ENCODE measurements at regions not wholly inside any gene's neighbourhood (a gene's known extent, or its start where the extent isn't known, plus 50 kb on each side); places are given as distances from the start of the nearest gene placed in this dataset.
A peak's percentile ranks its signal among the peaks of the same experiment; 100 is the strongest.

GRCh38 chr2:239864247-239865058 lies 160.7 kb downstream of the NDUFA10 start:
- no peak for DNase-seq

GRCh38 chr2:239862613-239863012 lies 162.5 kb downstream of the NDUFA10 start:
- DNase-seq, result no peak

- no peak for DNase-seq
These were observed 167.0 kb downstream of the NDUFA10 start for GRCh38 chr2:239858179-239858578.

DNA sequence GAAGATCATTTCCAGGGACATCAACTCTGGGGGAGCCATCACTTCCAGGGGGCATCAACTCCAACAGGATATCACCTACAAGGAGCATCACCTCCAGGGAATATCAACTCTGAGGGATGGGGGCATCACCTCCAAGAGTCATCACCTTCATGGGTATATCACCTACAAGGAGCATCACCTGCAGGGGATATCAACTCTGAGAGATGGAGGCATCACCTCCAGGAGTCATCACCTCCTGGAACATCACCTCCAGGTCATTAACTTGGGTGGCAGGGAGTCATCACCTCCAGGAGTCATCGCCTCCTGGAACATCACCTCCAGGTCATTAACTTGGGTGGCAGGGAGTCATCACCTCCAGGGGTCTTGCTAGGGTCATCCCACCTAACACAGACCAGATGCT lies 167.6 kb downstream of the NDUFA10 start:
- no peak for DNase-seq

- no peak for DNase-seq
These were observed 168.4 kb downstream of the NDUFA10 start for GRCh38 chr2:239856620-239857285.

DNA sequence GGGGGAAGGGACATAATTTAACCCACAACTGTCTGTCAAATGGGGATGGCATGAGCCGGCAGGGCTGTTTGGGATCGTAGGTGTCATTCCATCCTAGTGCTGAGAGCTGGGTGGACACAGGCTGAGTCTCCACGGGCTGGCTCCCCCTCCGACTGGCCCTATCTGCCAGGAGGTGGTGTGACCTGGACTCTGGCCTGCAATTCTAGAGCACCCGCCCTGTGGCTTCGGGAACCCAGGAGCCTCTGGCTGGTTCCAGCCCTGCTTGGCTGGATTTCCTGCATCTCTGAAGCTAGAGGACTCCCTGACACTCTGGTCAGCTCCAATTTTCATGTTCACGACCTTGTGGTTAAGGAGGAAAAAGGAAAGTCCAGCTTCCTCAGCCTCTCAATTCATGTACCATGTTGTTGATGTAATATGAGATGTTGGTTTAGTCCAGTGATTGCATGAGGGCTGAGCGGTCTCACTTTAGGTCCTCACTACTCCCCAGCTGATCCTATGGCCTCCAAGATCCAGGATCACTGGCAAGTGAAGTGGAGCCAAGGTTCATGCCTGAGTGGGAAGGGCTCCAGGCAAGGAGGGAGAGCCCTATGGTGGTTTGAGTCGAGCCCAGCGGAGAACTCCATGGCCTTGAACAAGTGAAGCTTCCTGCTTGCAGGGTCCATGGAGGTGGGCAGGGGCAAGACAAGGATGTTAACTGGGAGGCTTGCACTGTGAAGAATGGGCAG lies 169.1 kb downstream of the NDUFA10 start:
- no peak for DNase-seq

DNA sequence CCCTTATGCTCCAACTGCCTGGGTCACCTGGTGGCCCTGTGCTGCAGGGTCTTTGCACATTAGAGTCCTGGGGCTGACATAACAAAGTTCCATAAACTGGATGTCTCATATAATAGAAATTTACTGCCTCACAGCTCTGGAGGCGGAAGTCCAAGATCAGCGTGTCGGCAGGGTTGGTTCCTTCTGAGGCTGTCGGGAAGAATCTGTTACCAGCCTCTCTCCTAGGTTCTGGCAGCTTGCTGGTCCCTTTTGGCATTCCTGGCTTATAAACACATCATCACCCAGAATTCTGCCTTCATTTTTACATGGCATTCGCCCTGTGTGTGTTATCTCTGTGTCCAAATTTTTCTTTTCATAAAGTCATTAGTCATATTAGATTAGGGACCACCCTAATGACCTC lies 170.5 kb downstream of the NDUFA10 start:
- DNase-seq, result no peak

GRCh38 chr2:239853706-239854327 lies 171.3 kb downstream of the NDUFA10 start:
- no peak for DNase-seq

DNA sequence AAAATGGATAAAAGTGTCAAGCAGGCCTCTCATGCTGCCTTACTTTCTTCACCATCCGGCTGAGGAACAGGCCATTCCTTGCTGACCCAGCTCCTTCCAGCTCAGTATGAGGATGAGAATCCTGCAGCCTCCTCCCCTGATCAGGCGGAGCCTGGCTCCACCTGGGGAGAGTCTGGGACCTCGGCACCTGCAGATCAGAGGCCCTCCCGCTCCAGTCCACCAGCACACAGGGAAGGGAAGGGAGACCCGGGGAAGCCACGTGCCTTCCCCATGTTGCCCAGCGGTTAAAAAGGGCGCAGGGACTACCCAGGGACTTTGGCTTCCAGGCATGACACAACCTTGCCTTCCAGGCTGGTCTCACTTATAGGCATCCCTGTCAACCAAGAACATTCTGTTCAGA lies 172.0 kb downstream of the NDUFA10 start:
- DNase-seq, result no peak

GRCh38 chr2:239852272-239852671 lies 172.9 kb downstream of the NDUFA10 start:
- DNase-seq, result no peak

DNA sequence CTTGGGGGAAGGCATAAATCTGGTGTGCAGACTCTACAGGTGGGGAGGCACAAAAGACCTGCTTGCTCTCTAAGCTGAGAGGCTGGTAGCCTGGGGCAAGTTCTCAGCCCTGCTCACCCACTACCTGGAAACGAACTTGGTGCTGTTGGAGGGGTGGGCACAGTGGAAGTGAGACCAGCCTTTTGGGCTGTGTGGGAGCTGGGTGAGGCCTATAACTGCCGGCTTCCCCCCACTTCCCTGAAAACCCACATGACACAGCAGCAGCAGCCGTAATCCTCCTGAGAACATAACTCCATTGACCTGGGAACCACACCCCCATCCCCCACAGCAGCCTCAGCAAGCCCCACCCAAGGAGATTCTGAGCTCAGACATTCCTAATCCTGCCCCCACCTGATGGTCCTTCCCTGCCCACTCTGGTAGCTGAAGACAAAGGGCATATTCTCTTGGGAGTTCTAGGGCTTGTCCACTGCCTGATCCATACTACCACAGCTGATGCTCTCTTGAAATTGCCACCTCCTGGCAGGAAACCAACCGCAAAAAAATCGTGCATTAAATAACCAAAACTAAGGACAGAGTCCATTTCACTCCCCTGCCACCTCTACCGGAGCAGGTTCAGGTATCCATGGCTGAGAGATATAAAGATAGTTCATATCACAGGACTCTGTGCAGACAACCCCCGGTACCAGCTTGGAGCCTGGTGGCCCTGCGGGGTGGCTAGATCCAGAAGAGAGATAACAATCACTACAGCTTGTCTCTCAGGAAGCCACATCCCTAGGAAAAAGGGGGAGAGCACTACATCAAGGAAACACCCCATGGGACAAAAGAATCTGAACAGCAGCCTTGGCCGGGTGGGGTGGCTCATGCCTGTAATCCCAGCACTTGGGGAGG lies 178.1 kb downstream of the NDUFA10 start:
- DNase-seq, result no peak

DNA sequence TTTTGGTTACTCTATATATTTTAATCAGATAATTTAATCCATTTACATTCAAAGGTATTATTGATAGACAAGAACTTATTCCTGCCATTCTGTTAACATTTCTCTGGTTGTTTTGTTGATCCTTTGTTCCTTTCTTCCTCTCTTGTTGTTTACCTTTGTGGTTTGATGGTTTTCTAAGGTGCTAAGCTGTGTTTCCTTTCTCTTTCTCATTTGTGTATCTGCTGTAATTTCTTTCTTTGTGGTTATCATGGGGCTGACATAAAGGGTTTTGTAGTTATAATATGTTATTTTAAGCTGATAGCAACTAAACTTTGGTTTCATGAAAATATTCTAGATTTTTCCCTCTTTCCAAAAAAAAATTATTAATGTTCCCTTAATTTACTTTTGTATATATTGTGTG lies 179.2 kb downstream of the NDUFA10 start:
- DNase-seq, result no peak

DNA sequence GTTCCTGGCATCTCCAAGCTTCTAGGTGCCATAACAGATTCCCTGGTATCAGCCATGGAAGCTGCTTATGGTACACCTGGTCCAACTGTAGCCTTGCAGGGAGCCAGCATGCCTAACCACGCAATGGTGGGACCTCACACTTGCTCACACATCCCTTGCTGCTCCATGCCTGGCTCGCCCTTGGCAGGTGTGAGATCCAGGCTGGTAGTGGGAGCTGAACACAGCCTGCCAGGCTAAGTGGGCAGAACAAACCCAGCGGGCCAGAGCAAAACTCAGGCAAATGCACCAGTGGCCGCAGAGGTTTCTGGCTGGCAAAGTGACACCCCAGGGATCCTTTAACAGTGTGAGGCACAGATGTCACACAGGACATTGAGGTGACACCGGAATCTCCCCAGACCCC lies 185.8 kb downstream of the NDUFA10 start:
- DNase-seq, result no peak

DNA sequence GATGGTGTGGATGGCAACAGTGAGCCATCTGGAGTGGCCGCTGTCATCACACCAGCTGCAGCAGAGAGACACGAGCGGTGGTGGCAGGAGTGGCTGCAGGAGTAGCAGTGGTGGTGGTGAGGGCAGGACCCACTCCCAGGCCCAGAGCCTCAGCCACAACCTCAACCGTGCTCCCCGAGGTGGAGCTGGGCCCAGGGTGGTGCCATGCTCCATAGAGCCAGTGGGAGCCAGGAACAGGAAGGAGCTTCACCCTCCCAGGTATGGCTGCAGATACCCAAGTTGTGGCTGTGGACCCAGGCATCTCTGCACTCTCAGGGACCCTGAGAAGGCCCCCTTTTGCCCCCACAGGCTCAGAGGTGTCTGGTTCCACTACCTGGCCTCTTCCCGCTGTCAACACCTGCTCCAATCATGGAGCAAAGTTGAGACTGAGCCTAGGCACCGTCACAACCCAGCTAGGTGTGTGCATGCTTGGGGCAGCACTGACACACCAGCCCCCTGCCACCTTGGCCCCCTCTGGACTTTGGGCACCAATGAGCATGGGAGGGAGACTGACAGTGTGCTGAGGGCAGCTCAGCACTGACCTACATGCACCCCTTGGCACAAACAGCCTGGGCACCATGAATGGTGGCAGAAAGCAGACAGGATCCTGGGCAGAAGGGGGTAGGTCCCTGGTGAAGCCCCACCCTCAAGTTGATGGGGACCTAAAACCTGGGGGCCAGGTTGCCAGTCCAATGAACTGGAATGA lies 188.9 kb downstream of the NDUFA10 start:
- DNase-seq, result no peak

GRCh38 chr2:239835056-239835455 lies 190.1 kb downstream of the NDUFA10 start:
- DNase-seq, result no peak

- no peak for DNase-seq
These were observed 191.0 kb downstream of the NDUFA10 start for GRCh38 chr2:239834143-239834542.

DNA sequence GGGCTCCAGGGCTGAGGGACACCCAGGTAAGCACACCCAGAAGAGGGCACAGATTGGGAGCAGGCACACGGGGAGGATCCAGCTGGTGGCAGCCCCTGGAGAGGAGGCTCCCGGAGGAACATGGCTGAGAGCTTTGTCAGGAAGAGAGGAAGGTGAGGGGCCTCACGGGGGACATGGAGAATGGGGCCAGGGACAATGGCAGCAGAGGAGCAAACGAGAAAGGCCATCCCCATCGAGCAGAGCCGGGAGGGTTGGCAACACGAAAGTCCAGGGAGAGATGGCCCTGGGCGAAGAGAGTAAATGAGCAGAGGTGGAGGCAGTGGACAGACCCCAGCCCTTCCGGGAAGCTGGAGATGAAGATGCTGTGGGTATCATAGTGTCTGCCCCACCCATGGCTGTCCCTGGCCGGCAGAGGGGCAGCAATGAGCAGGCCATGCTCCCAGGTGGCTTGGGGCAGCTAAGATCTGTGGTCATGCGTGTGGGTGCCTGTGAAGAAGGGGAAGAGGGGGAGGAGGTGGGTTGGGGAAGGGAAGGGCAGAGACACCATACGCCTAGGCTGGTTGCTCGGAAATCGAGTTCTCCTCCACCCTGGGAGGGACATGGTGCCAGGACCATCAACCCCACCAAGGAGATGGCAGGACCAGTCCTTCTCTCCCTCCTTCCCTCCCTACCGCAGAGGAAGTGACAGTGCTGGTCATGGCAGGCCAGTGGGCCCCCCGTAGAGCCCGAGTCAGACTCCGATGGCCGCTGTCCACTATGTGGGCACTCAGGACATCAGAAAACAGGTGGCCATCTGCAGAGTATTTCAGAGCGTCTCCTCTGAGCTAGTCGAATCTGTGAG lies 191.7 kb downstream of the NDUFA10 start:
- no peak for DNase-seq

DNA sequence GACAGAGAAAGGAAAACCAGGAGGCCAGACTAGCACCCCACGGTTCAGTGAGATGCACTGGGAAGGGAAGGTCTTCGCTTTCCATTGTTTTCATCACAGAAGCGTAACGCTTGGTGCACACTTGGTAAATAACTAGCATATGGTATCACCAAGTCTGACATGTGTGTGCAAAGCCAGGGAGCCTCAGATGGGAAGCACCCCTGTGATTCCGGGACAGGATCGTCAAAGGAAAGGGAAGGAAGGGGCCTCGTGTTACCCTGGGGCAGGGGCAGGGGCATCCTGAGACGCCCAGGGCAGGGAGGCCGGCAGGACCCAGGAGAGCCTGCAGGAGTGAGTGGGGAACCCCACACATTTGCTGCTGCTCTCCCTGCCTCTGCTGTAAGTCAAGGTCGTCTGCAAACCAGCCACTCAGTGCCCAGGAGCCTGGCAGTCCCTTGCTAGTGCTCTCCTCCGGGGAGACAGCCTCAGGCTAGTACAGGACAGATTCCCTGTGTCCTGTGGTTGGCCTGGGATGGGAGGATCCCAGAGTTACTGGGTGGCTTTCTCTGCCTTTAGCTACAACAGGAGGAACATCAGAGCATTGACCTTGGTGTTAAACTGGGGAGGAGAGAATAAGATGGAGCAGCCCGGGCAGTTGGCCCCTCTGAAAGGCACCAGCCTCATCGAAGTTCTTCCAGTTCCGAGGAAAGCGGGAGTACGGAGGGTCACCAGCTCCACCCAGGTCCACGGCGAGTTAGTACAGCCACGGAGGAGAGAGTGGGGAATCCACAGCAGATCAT lies 192.5 kb downstream of the NDUFA10 start:
- no peak for DNase-seq

DNA sequence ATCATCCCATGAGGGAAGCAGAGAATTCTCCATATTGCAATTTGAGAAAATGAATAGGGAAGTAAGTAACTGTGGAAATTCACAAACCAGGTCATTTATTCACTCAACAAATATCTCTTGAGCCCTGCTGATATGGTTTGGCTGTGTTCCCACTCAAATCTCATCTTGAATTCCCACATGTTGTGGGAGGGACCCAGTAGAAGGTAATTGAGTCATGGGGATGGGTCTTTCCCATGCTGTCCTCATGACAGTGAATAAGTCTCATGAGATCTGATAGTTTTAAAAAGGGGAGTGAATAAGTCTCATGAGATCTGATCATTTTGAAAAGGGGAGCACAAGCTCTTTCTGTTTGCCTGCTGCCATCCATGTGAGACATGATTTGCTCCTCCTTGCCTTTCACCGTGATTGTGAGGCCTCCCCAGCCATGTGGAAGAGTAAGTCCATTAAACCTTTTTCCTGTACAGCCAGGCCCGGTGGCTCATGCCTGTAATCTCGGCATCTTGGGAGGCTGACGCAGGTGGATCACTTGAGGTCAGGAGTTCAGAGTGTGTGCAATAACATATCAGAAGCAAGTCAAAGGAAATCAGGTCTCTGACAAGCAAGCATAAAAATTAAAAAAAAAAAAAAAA lies 193.2 kb downstream of the NDUFA10 start:
- DNase-seq, result peak; percentile 3

All from OCI-M1 (cell line).